GM19351 (cell line): ENCODE measurements at regions not wholly inside any gene's neighbourhood (a gene's known extent, or its start where the extent isn't known, plus 50 kb on each side); places are given as distances from the start of the nearest gene placed in this dataset.

Experiments used
- ATAC-seq: cut with Tn5 transposase; IDR thresholded peaks from one replicate; pipeline ENCODE4 v1.9.1; 2021; ENCODE audit warnings: mild to moderate bottlenecking, moderate library complexity; ENCODE audit not compliant: unreplicated experiment

DNA sequence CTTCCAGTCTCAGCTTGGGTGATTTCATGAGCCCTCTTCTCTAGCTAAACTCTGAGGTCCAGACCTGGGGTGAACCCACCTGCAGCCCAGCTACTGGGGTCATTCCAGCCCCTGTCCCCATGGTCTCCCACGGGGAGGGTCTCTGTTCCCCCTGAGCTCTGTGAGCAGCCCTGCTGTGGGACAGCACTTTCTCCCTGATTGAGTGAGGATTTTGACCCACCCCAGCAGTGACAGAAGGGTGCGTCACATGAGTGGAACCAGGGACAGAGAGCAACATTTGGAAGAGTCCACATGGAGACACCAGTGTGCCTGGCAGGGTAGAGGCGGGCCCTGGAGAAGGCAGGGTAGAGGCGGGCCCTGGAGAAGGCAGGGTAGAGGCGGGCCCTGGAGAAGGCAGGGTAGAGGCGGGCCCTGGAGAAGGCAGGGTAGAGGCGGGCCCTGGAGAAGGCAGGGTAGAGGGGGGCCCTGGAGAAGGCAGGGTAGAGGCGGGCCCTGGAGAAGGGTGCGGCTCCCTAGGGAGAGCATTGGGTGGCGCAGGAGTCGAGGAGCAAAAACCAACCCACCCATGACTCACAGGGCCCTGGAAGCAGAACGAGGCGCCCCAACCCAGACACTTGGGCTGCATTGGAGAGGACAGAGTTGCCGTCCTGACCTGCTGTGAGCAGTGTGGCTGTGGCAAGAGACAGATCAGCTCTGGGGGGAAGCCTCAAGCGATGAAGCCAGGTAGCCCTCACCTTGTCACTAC lies 227.7 kb upstream of the B3GAT1 start:
- no peak for ATAC-seq

DNA sequence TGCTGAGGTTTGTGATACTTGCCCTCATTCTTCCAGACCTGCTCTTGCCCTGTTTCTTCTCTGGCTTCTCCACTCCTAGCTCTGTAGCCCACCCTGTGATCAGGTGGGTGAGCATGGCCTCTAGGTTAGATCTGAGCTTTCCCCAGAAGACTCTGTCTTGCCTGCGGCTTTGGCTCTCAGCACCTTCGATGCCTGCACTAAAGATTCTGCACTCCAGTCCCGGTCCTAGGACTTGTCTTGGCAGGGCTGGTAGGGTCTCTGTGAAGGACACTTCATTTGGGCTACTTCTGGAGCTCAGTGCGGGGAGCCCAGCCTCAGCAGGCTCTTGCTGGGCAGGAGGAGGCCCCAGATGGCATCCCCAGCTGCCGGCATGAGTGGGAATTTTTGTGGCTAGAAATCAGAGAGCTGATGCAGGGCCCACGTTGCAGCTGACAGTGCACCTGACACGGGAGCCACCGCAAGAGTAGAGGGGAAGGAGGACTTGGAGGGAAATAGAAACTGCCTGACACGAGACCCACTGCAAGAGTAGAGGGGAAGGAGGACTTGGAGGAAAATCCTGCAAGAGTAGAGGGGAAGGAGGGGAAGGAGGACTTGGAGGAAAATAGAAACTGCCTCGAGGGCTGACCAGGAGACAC lies 226.9 kb upstream of the B3GAT1 start:
- ATAC-seq, result no peak

DNA sequence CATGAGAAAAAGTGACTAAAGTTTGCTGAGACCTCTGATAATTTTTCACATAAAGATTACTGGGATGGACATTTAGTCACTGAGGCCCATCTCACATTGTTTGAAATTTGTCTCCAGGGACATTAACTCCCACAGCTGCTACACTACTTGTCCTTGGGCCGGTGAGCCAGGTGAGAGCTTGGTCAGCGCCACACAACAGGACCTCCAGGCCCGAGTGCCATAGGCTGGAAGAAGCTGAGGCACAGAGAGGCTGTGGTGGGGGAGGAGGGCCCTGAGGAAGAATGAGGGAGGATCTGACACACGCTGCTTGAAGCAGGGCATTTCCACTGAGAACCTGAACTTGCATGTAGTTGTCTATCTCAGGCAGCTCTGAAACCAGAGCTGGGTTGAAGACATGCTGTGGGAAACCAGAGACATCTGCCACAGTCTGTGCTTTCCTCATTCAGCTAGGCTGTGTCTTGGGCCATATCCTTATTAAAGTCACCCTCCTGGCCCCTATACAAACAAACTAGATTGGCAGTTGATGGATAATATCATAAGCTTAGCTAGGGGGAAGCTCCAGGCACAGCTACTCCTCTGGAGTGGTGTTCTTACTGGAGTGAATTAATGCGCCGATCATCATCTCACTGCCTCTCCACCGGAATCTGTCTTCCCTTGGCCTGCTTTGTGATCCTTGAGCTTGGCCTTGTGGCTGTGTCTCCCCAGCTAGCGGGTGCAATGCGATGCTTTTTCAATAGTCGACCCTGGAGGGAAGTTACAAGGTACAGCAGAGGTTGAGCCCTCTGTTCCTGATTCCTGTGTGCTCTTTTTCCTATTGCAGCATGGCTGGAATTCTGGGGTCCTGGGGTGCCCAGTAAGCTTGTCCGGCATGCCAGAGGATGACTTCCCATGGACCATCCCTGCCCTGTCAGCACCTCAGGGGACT lies 225.3 kb upstream of the B3GAT1 start:
- no peak for ATAC-seq

DNA sequence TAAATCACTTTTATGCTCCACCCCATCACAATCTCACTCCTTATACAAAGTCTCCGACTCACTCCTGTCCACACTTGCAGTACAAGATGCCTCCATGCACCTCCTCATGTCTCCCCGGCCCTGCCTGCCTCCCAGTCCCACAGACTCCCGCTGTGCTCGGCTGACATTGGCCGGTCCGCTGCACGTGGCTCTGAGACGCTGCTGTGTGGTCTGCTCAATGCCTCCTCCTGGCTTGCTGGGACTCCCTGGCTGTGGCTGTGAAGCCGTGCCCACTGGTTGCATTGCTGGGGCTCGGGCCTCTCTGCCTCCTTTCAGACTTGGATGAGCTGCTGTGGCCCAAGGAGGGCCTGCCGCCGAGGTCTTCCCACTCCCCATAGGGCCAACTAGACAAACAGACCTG lies 224.0 kb upstream of the B3GAT1 start:
- ATAC-seq, result no peak

DNA sequence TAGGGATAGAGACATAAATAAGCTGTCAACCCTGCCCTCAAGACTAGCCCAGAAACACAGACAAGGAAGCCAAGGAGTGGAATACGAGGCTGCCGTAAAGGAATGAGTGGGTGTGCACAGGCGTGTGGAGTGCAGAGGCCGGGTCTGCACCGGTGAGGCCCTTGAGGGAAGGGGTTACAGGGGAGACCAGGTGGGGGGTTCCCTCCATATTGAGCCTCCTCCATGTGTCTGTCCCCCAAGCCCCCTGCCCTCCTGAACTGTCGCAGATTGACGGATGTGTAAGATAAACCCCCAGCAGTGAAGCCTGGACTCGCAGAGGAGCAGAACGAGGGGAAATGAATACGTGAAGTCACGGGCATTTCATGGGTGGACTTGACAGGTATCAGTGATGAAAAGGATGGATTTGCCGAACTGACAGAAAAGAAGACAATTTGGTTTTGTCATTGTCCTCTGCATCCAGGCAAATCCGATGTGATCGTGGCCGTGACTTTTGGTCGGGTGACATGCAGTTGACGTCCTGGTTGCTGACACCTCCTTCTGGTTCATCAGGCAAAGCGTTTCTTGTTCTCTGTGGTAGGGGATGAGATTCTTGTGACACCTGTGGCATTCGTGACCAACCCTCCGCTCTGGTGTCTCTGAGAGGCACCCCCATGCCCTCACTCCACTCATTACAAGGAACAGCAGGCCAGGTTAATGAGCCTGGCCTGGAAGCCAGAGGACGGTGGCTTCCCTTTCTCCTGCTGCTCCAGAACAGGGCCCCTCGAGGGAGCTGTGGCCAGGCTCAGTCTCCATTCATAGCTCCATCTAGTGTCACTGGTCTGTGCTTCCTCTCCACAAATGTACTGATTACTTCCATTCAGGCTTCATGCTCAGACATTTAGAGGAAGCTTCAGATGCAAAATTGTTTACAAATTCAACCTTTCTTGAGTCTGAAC lies 223.1 kb upstream of the B3GAT1 start:
- no peak for ATAC-seq

DNA sequence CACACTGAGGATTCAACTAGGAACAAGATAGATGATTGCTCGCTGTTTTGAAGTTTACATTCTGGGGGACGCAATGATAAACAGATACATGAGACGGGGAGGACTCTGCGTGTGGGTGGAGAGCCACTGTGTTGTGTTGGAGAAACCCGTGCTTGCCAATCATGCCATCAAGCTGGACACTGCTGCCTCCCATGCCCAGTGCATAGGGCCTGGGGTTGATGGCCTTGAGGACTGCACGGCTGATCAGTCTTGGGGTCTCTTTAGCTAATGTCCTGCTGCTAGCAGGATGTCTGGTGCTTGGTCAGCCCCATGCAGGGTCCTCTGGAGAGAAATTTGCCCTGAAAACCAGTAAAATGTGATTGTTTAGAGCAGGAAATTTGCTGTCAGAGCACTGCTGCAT lies 221.2 kb upstream of the B3GAT1 start:
- ATAC-seq, result no peak

DNA sequence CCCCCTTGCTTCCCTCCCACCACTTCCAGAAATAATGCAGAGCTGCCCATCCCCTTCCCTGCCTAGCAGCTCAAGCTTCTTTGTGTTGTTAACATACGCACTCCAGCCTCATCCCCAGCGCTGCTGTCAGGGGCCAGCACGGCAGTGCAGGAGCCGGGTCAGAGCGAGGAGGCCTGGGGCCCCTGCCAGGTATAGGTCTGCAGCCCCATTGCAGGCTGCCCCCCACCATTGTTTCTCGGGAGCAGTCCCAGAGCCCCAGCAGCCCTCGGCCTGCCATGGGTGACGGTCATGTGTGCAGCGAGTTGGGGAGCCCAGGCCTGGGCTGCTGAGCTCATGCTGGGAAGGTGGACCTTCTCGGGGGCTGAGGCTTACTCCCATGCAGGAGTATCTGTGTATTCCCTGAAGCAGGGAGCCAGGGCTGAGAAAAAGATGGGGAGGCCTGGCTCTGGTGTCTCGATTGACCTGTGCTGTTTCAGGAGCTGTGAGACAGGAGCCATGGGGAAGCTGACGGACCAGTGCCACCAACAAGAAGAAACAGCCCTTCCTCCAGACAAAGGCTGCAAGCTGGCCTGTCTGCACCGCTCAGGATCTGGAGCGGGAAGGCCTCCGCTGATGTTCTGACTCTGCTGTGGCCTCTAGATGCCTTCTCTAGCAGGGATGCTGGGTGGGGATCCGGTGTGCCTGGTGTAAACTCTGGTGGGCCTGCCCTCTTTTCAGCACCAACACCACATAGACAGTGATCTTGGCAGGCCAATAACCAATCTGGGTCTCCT lies 220.5 kb upstream of the B3GAT1 start:
- no peak for ATAC-seq

DNA sequence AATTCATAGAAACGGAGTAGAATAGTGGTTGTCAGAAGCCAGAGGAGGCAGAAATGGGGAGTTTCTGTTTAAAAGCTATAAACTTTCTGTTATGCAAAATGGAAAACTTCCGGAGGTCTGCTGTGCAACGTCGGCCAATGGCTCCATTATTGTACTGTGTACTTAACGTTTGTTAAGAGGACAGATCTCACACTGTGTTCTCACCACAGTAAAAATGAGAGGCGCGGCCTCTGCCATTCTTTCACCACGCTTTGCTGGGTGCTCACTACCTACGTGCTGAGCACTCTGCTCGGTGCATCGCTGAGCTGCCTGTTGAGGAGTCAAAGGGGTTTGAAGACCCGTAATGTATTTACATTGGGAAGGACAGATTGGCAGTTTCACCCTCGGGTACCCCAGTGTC lies 218.8 kb upstream of the B3GAT1 start:
- ATAC-seq, result no peak

DNA sequence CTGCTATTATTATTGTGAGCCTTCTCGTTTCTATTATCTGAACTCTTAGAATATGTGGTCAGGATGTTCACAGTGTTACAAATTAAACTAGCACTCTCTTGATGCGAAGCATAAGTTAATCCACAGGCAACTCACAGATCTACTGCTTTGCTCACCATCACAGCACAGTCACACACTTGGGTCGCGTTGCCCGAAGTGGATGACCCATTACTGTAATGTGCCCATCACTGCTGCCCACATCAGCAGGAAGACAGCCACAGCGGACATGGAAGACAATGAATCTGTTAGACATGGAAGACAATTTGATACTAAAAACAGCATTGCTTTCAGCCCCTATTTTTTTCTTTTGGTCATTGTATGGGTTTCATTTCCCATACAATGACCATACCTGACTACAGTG lies 216.4 kb upstream of the B3GAT1 start:
- ATAC-seq, result no peak

DNA sequence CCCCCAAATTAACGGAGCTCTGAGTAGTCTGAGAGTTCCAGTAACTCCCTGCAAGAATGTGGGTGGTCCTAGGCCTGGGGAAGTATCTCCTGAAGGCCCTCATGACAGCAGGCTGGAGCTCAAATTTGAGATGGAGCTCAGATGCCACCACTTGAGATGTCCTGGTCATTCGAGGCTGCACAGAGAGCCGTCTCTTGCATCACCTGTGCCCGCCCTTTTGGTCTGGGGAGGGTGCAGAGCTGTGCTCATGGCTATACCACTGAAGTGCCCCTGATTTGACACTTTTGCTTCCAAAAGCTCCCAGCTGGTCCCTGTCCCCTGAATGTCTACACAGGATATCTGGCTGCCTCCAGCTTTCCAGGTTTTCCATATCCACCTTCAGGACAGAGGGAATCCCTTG lies 214.0 kb upstream of the B3GAT1 start:
- ATAC-seq, result no peak

DNA sequence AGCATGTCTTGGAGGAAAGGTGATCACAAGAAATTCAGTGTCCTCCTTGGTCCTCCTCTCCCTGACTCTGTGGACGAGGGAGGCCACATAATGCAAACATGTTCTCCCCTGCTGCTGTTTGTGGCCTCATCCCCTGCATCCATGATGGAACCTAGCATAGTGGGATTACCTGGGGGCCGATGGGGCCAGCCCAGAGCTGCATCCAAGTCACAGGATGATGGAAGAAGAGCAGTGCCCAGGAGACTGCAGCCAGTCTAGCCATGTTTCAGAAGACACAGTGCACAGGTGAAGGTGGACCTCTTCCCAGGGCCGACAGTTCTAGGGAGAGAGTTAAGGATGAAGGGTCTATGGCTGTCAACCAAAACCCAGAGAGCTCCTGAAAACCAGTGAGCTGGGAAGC lies 213.6 kb upstream of the B3GAT1 start:
- no peak for ATAC-seq

DNA sequence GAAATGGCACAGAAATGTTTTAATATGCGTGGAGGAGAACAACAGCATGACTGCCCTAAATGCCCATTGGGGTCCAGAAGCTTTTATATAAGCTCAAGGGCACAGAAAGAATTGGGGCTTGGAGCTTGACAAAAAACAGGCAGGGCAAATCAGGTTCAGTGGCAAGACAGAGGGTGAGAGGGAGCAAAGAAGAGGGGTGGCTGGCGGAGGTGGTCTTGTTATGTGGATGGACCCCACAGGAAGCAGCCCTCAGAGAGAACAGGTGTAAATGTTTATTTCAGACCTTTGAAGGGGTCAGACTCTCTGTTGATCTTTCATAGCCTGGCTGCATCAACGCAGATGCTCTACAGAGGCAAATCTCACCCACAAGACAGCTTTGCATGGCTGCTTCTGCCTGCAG lies 213.1 kb upstream of the B3GAT1 start:
- ATAC-seq, result no peak

DNA sequence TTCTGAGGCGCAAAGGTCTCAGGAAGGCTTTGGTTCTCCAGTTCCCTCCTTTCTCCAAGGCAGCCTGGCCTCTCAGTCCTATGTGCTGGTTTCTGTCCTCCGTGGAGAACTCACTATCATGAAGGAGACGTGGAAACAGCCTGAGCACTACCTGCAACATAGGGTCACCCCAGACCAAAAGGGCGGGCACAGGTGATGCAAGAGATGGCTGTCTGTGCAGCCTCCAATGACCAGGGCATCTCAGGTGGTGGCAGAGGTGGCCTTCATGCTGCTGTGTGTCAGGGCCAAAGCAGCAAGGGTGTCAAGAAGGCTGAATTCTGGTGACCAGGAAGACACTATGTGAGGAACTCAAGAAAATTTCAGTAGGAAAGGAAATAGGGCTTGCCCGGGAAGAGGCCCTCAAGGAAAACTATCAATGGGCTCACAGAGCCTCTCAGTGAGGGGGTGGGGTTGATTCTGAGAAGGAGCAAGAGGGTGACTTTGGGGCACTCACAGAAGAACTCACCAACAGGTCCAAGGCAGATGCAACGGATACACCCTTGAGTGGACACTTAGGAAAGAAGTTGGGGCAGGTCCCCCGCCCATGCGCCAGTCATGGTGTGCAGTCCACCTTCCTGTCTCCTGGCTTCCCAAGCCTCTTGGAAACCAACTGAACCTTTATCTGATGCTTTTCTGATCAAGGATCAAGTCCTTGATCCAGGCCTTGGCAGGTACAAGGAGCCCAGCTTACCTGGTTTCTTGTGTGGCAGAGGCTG lies 212.3 kb upstream of the B3GAT1 start:
- ATAC-seq, result no peak

DNA sequence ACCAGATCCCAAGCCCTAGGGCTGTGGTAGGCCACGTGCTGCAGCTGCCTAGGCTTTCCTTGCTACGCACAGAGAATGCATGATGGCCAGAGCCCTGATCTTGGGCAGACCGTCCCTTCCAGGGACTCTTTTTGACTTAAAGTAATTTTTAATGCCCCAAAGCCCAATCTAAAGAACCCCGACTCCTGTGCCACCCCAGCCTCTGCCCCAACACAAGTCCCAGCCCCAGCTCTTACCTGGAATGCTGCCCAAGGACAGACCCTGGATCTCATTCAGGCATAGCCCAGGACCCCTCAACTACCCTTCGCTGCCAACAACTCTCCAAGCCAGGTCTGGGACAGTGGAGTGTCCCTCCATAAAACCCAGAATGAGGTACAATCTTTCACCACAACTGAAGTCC lies 211.7 kb upstream of the B3GAT1 start:
- ATAC-seq, result no peak

DNA sequence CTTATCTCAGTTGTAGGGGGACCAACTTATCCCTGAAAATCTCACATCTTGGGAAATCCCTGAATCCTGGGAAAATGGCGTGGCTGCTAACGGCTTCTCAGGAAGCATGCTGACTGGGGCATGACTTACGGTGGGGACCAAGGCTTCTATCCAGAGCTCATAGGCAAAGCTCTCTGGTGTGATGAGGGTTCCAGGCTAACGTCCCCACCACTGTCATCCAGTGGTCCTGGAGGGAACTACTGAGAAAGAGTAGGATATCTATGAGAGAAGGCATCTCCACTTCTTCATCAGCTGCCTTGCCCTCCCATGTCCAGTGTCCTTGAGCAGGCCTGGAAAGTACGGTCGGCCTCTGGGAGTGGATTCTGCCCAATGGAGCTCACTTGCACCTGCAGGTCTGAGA lies 210.4 kb upstream of the B3GAT1 start:
- ATAC-seq, result no peak

DNA sequence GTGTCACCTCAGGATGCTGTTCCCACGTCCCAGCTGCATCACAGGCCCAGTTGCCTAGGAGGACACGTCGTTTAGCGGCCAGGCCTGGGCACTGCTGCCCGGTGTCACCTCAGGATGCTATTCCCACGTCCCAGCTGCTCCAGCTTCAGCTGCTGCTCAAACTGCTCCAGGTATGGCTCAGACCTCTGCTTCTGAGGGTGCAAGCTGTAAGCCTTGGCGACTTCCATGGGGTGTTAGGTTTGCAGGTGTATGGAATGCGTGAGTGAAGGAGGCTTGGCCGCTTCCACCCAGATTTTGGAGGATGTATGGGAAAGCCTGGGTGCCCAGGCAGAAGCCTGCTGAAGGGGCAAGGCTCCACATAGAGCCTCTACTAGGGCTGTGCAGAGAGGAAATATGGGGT lies 205.3 kb upstream of the B3GAT1 start:
- ATAC-seq, result no peak

DNA sequence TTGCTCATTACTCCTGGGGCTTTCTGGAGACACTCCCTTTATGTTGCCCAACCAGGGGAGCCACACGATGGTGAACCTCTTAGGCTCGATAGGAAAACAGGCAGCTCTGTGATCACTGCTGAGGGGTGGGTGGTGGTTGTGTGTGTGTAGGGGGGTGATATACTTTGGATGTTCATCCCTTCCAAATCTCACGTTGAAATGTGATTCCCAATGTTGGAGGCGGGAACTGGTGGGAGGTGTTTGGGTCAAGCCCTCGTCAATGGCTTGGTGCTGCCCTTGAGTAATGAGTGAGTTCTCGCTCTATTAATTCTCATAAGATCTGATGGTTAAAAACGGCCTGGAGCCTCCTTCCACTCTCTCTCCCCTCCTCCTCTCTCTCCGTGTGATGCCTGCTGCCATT lies 204.0 kb upstream of the B3GAT1 start:
- ATAC-seq, result no peak

DNA sequence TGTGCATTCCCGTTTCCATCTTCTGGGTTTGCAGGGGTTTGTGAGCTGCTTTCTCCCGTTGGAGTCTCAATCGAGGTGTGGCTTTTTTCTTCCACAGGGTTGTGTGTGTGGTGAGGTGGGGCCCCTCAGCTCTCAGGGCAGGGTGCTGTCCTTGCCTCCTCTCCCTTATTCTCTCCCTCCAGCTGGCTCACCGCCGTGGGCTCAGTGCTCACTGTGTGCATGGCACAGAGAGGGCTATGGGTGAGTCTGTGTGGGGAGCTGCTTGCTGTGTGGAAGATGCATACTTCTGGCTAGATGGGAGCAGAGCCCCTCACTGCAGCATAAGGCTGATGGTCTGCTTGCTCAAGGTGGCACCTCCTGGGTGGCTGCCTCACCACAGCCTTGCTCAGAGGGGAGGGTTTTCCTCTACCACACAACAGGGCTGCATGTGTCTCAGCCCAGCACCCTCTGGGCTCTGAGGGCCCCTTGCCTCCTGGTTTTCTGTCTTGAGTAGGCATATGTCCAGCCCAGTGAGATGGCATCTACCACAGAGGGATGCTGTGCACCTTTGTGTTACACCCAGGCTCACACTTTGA lies 203.1 kb upstream of the B3GAT1 start:
- no peak for ATAC-seq

DNA sequence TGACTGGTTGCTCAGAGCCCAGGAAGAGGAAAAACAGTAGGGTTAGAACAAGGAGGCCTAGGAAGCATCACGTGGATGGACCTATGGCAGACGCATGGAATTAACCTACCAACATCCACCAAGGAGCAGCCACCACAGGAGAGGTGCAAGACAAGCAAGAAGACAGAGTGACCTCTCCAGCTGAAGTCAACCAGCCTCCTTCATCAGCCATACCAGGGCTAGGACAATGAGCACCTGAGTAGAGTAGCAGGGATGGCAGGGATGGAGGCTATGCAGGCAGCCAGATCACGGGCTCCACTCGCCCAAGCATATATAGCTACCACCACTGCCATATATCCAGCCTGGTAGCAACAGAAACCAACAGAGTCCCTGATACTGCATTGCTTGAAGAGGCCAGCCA lies 202.1 kb upstream of the B3GAT1 start:
- no peak for ATAC-seq
